Upper lobe of left lung (tissue), 4 donors: ENCODE measurements at regions not wholly inside any gene's neighbourhood (a gene's known extent, or its start where the extent isn't known, plus 50 kb on each side); places are given as distances from the start of the nearest gene placed in this dataset.

Experiments
- CTCF ChIP-seq, 6 experiments: fragments of 450-650 bp in 4 of 6; fragments of 200-600 bp in 2 of 6; sonication (generic) in 2 of 6; IDR thresholded peaks; one replicate each; pipeline ENCODE4 v1.5.1; 2016 to 2019; ENCODE audit warnings: antibody characterized with exemption in 6 of 6
- EP300 ChIP-seq, 4 donors: sonication (generic); formaldehyde crosslinking; IDR thresholded peaks; one replicate each; pipeline ENCODE4 v1.5.1; 2017; ENCODE audit warnings: antibody characterized with exemption in 4 of 4, control low read depth in 2 of 4
- POLR2A ChIP-seq, 4 donors: fragments of 450-650 bp; IDR thresholded peaks; one replicate each; pipeline ENCODE4 v1.5.1; 2016 to 2017; ENCODE audit warnings: antibody characterized with exemption in 4 of 4, mild to moderate bottlenecking in 2 of 4
- POLR2AphosphoS5 ChIP-seq, 2 donors: sonication (generic); formaldehyde crosslinking; IDR thresholded peaks; one replicate each; pipeline ENCODE4 v1.5.1; 2017; ENCODE audit warnings: antibody characterized with exemption in 2 of 2

DNA sequence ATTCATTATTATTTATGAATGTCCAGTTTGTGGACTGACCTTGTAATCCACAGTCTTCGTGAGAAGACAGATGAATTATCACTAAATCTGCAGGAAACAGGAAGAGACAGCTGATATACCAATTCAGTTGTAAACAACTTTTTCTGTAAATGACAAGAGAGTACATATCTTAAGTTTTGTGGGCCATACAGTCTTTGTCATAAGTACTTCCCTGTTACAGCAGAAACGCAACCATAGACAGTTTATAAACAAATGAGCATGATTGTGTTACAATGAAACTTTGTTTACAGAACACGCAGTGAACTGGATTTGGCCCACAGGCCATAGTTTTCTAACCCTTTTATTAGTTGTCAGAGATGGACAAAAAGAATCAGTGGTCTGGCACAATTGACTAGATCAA, 443.4 kb downstream of the PDGFC start:
- TF ChIP-seq CTCF (IDR thresholded peaks at IDR 0.05), result no peak
- TF ChIP-seq POLR2AphosphoS5 (IDR thresholded peaks at IDR 0.05), result no peak
- no peak for TF ChIP-seq EP300 (IDR thresholded peaks at IDR 0.05)
- TF ChIP-seq POLR2A (IDR thresholded peaks at IDR 0.05), result no peak
